ENCODE measurements at regions not wholly inside any gene's neighbourhood (a gene's known extent, or its start where the extent isn't known, plus 50 kb on each side); places are given as distances from the start of the nearest gene placed in this dataset.

DNA sequence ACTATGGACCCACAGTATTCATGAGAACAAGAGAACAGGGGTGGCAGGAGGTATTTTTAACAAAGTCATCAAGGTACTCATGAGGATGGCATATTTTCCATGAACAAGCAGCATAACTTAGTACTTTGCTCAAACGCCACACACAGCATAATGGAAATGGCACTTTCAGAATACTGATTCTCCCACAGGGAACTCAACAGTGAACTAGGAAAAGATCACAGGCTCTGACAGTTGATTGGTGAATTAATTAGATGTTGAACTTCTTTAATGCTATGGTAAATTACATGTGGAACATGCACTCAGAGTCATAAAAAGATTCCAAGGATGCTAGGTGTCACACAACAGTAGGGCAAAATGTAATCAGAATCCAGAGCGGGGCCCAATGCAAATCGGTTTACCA, 1088.6 kb upstream of the C9orf72 start:
- TF ChIP-seq, protein P1, sequence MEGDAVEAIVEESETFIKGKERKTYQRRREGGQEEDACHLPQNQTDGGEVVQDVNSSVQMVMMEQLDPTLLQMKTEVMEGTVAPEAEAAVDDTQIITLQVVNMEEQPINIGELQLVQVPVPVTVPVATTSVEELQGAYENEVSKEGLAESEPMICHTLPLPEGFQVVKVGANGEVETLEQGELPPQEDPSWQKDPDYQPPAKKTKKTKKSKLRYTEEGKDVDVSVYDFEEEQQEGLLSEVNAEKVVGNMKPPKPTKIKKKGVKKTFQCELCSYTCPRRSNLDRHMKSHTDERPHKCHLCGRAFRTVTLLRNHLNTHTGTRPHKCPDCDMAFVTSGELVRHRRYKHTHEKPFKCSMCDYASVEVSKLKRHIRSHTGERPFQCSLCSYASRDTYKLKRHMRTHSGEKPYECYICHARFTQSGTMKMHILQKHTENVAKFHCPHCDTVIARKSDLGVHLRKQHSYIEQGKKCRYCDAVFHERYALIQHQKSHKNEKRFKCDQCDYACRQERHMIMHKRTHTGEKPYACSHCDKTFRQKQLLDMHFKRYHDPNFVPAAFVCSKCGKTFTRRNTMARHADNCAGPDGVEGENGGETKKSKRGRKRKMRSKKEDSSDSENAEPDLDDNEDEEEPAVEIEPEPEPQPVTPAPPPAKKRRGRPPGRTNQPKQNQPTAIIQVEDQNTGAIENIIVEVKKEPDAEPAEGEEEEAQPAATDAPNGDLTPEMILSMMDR (IDR thresholded peaks at IDR 0.05) = no peak
- TF ChIP-seq POLR2A (IDR thresholded peaks at IDR 0.05) = no peak
- no peak for TF ChIP-seq EP300 (IDR thresholded peaks at IDR 0.05)

Data from ovary (tissue), 3 donors.